K562 (cell line): ENCODE measurements at regions not wholly inside any gene's neighbourhood (a gene's known extent, or its start where the extent isn't known, plus 50 kb on each side); places are given as distances from the start of the nearest gene placed in this dataset.

Source experiments
- ELK1 ChIP-seq: sonication (generic); formaldehyde crosslinking; IDR thresholded peaks from 2 replicates; pipeline ENCODE4 v1.8.1; 2022; ENCODE audit warnings: missing genetic modification reagents
- EP300 ChIP-seq: IDR thresholded peaks from 2 replicates; pipeline ENCODE4 v1.6.1; 2012; ENCODE audit warnings: low read length, improper control_type of control experiment
- FOXM1 ChIP-seq, 2 experiments: fragments of 450-650 bp in 1 of 2; sonication (generic) in 1 of 2; formaldehyde crosslinking in 1 of 2; IDR thresholded peaks; 2 replicates each; pipeline versions ENCODE4 v1.6.1 to v1.9.0; 2017 to 2022; ENCODE audit warnings: low read depth in 2 of 2, mild to moderate bottlenecking in 2 of 2, missing genetic modification reagents in 1 of 2, moderate library complexity in 1 of 2
- GATAD2A ChIP-seq: fragments of 450-650 bp; IDR thresholded peaks from 2 replicates; pipeline ENCODE4 v1.6.1; 2017
- IFI16 ChIP-seq: fragments of 250-450 bp; sonication (Bioruptor Pico); IDR thresholded peaks from 2 replicates; pipeline ENCODE4 v2.1.2; 2022; ENCODE audit warnings: mild to moderate bottlenecking, inconsistent platforms
- MTA2 ChIP-seq: fragments of 450-650 bp; IDR thresholded peaks from 2 replicates; pipeline ENCODE4 v1.6.1; 2016; ENCODE audit warnings: low read depth
- NONO ChIP-seq, 2 experiments: fragments of 200-400 bp in 1 of 2; fragments of 450-650 bp in 1 of 2; formaldehyde crosslinking in 1 of 2; IDR thresholded peaks; 2 replicates each; pipeline ENCODE4 v1.6.1; 2017; ENCODE audit warnings: low read depth in 2 of 2, mild to moderate bottlenecking in 2 of 2, moderate library complexity in 2 of 2, low read length in 1 of 2
- NUFIP1 ChIP-seq: fragments of 450-650 bp; IDR thresholded peaks from 2 replicates; pipeline ENCODE4 v1.6.1; 2018; ENCODE audit not compliant: partially characterized antibody
- POLR2AphosphoS5 ChIP-seq: IDR thresholded peaks from 2 replicates; pipeline ENCODE4 v1.6.1; 2011; ENCODE audit warnings: mild to moderate bottlenecking, low read depth, low read length, moderate library complexity; ENCODE audit not compliant: control insufficient read depth, insufficient read depth
- PTBP1 ChIP-seq: fragments of 200-400 bp; formaldehyde crosslinking; IDR thresholded peaks from 2 replicates; pipeline ENCODE4 v1.6.1; 2017; ENCODE audit warnings: low read depth, low read length
- RAD21 ChIP-seq, 2 experiments: fragments of 250-450 bp in 1 of 2; fragments of 450-650 bp in 1 of 2; sonication (Bioruptor Pico) in 1 of 2; formaldehyde crosslinking in 1 of 2; IDR thresholded peaks in 1 of 2; conservative IDR thresholded peaks in 1 of 2; 2 replicates each; pipeline versions ENCODE4 v1.4.0 to v1.8.0; 2020 to 2022; ENCODE audit warnings: mild to moderate bottlenecking in 2 of 2, moderate library complexity in 1 of 2
- RB1 ChIP-seq: fragments of 450-650 bp; IDR thresholded peaks from 2 replicates; pipeline ENCODE4 v1.6.1; 2017; ENCODE audit warnings: low read depth, mild to moderate bottlenecking
- SIRT6 ChIP-seq: IDR thresholded peaks from one replicate; pipeline ENCODE4 v1.6.1; 2012; ENCODE audit warnings: low read depth, mild to moderate bottlenecking, control low read depth, inconsistent platforms, low read length, moderate library complexity
- TAF15 ChIP-seq: fragments of 200-400 bp; formaldehyde crosslinking; IDR thresholded peaks from 2 replicates; pipeline ENCODE4 v1.6.1; 2017; ENCODE audit warnings: mild to moderate bottlenecking, low read depth, low read length, moderate library complexity
- TOE1 ChIP-seq, 2 experiments: fragments of 450-650 bp in 1 of 2; sonication (generic) in 1 of 2; formaldehyde crosslinking in 1 of 2; IDR thresholded peaks; 2 replicates each; pipeline versions ENCODE4 v1.7.1 to v1.8.0; 2016 to 2022; ENCODE audit warnings: borderline replicate concordance in 2 of 2, mild to moderate bottlenecking in 2 of 2, antibody characterized with exemption in 1 of 2, inconsistent platforms in 1 of 2, low read depth in 1 of 2, missing genetic modification reagents in 1 of 2, moderate library complexity in 1 of 2
- U2AF2 ChIP-seq: fragments of 200-400 bp; formaldehyde crosslinking; optimal IDR thresholded peaks from 2 replicates; pipeline ENCODE3; 2017; ENCODE audit warnings: low read depth, mild to moderate bottlenecking, low read length
- UBTF ChIP-seq, 2 experiments: IDR thresholded peaks; 2 replicates each; pipeline ENCODE4 v1.6.1; 2012; ENCODE audit warnings: improper control_type of control experiment in 2 of 2, low read depth in 2 of 2, low read length in 2 of 2, borderline replicate concordance in 1 of 2
- ZBTB43 ChIP-seq: sonication (generic); formaldehyde crosslinking; IDR thresholded peaks from 2 replicates; pipeline ENCODE4 v1.8.0; 2023; ENCODE audit warnings: mild to moderate bottlenecking, missing genetic modification reagents
- ZC3H8 ChIP-seq: fragments of 450-650 bp; IDR thresholded peaks from 2 replicates; pipeline ENCODE4 v1.6.1; 2017
- ZMIZ1 ChIP-seq, 2 experiments: fragments of 150-350 bp in 1 of 2; IDR thresholded peaks; 2 replicates each; pipeline ENCODE4 v1.6.1; 2012 to 2016; ENCODE audit warnings: low read depth in 2 of 2, low read length in 2 of 2, mild to moderate bottlenecking in 1 of 2, moderate library complexity in 1 of 2

- TF ChIP-seq NUFIP1: no peak
- no peak for TF ChIP-seq ZMIZ1 (IDR thresholded peaks at IDR 0.05; ENCODE audit: low read depth in 2 of 2, low read length in 2 of 2)
- peak; percentile 79 to 80 for TF ChIP-seq RAD21 (CRISPR knock-in tag; conservative IDR thresholded peaks at IDR 0.05 in 1 of 2, IDR thresholded peaks at IDR 0.05 in 1 of 2)
- TF ChIP-seq UBTF (IDR thresholded peaks at IDR 0.05; ENCODE audit: borderline replicate concordance in 1 of 2, low read depth in 2 of 2, low read length in 2 of 2): no peak
- 0 out of 2 replicates have a peak, but pooled peaks have one; percentile 25 for TF ChIP-seq RB1
- no peak for TF ChIP-seq MTA2
- TF ChIP-seq IFI16 (CRISPR knock-in tag): no peak
- TF ChIP-seq ZBTB43 (CRISPR knock-in tag): no peak
- TF ChIP-seq FOXM1 (IDR thresholded peaks at IDR 0.05; ENCODE audit: low read depth): no peak
- no peak for TF ChIP-seq FOXM1 (CRISPR knock-in tag; IDR thresholded peaks at IDR 0.05; ENCODE audit: low read depth)
- no peak for TF ChIP-seq GATAD2A
- TF ChIP-seq ZC3H8: no peak
- TF ChIP-seq NONO (IDR thresholded peaks at IDR 0.05; ENCODE audit: low read depth in 2 of 2, low read length in 1 of 2): no peak
- no peak for TF ChIP-seq PTBP1
- no peak for TF ChIP-seq POLR2AphosphoS5
- TF ChIP-seq TOE1 (IDR thresholded peaks at IDR 0.05; ENCODE audit: borderline replicate concordance): no peak
- TF ChIP-seq TOE1 (CRISPR knock-in tag; IDR thresholded peaks at IDR 0.05; ENCODE audit: borderline replicate concordance, low read depth): no peak
- no peak for TF ChIP-seq ELK1 (CRISPR knock-in tag)
- TF ChIP-seq U2AF2: no peak
- TF ChIP-seq EP300: no peak
- no peak for TF ChIP-seq TAF15
- TF ChIP-seq SIRT6: no peak
These were observed 433.5 kb downstream of the RFPL4B start (continued) for GRCh38 chr6:112780498-112781096.
